Brain microvascular endothelial cell (primary cell): ENCODE measurements at regions not wholly inside any gene's neighbourhood (a gene's known extent, or its start where the extent isn't known, plus 50 kb on each side); places are given as distances from the start of the nearest gene placed in this dataset.

ENCODE experiments used
- DNase-seq: peaks from one replicate; pipeline ENCODE4 v3.0.0-alpha.2; 2020
- H3K27ac ChIP-seq: fragments of 250-450 bp; sonication (Bioruptor Pico); 2 replicates; pipeline ENCODE4 v1.5.1; 2020; ENCODE audit warnings: mild to moderate bottlenecking, moderate library complexity
- H3K27me3 ChIP-seq: fragments of 250-450 bp; sonication (Bioruptor Pico); replicated peaks from 2 replicates; pipeline ENCODE4 v1.5.1; 2020; ENCODE audit warnings: mild to moderate bottlenecking
- H3K36me3 ChIP-seq: fragments of 250-450 bp; sonication (Bioruptor Pico); replicated peaks from 2 replicates; pipeline ENCODE4 v1.5.1; 2020; ENCODE audit warnings: mild to moderate bottlenecking
- H3K4me3 ChIP-seq: 2 replicates; pipeline ENCODE4 v1.5.1; 2011; ENCODE audit warnings: low read depth, mild to moderate bottlenecking, control low read depth, low read length, moderate library complexity
- in situ Hi-C: cut with HindIII; loops from 2 replicates; pipeline ENCODE4 v1.10.0; 2017; ENCODE audit warnings: low sequenced_read_pairs, low pct_ligation_motif_present
- TF ChIP-seq, protein P1 (sequence below): IDR thresholded peaks from 2 replicates; pipeline ENCODE4 v1.5.1; 2011; ENCODE audit warnings: low read depth, mild to moderate bottlenecking, moderate library complexity, low read length, control low read depth, inconsistent platforms; ENCODE audit errors: missing control alignments

DNA sequence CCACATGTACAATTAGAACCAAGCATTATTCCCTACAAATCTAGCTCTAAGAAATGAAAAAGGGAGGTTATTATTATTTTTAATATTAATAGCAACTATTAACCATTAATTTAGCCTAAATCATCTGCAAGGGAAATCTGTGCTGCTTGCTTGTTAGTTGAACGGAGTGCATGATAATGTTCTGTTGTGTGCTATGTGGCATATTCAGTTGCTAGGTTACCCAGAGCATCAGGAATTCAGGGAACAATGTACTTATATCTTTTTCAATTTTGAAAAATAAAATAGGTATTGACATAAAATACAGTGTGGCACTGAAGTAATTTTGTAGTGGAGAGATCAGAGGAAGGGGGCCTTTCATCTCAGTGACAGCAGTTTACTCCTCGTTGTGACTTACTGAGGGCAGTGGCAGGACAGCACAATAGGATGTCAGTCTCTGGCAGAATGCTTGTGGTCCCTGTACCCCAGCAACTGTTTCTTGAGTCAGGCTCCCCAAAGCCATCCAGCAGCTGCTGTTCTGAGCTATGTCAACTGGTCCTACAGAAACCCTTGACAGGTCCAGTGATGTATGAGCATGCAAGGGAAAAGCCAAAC, 173.6 kb downstream of the TMEM161B start:
- TF ChIP-seq, protein P1, sequence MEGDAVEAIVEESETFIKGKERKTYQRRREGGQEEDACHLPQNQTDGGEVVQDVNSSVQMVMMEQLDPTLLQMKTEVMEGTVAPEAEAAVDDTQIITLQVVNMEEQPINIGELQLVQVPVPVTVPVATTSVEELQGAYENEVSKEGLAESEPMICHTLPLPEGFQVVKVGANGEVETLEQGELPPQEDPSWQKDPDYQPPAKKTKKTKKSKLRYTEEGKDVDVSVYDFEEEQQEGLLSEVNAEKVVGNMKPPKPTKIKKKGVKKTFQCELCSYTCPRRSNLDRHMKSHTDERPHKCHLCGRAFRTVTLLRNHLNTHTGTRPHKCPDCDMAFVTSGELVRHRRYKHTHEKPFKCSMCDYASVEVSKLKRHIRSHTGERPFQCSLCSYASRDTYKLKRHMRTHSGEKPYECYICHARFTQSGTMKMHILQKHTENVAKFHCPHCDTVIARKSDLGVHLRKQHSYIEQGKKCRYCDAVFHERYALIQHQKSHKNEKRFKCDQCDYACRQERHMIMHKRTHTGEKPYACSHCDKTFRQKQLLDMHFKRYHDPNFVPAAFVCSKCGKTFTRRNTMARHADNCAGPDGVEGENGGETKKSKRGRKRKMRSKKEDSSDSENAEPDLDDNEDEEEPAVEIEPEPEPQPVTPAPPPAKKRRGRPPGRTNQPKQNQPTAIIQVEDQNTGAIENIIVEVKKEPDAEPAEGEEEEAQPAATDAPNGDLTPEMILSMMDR, result no peak
- H3K36me3 ChIP-seq, result no peaks in the 10 kb centered on the region
- H3K27me3 ChIP-seq, result no peaks in the 10 kb centered on the region
- no peak overlapping the region for H3K27ac ChIP-seq
- in situ Hi-C loops, result no loop called here
- H3K4me3 ChIP-seq, result no peak overlapping the region
- DNase-seq, result no peak

DNA sequence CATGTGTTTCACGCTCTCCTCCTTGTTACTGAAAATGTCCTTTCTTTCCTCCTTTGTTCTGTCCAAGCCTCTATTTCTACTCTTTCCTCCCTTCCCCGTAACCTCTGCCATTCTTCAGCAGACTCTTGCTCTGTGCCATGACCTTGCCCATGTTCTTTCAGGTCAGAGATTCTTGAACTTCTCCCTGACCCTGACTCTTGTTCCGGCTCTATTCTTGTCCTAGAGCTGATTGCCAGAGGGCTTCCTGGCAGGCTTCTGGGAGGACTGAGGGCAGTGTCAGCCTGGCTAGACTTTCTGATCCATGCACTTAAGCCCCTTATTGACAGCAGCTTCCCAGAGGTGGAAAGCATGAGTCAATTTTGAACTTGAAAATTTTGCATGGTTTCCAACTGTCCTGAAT, 174.2 kb downstream of the TMEM161B start:
- in situ Hi-C loops, result no loop called here
- no peak overlapping the region for H3K4me3 ChIP-seq
- H3K27ac ChIP-seq, result no peak overlapping the region
- no peaks in the 10 kb centered on the region for H3K27me3 ChIP-seq
- DNase-seq, result no peak
- H3K36me3 ChIP-seq, result no peaks in the 10 kb centered on the region
- TF ChIP-seq, protein P1, result no peak

DNA sequence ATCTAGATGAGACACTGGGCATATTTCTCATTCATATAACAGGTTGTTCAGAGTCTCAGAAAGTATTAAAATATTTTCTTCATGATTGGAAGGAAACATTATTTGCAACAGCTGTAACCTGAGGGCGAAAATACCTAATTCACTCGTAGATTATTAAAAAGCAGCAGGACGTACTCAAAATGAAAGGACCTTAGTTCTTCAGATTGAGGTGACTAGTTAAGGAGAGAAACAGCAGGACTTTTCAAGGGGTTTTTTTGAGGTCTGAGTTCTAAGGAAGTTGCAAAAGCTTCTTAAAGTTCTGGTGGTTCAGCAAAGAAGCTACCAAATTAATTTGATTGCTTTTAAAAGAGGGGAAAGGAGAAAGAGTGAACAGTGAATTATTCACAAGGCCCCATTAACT, 174.9 kb downstream of the TMEM161B start:
- in situ Hi-C loops, result no loop called here
- TF ChIP-seq, protein P1, result no peak
- Histone ChIP-seq H3K4me3 (no peak overlapping the region), H3K36me3 (no peaks in the 10 kb centered on the region), H3K27me3 (no peaks in the 10 kb centered on the region), H3K27ac (no peak overlapping the region)
- DNase-seq, result no peak

DNA sequence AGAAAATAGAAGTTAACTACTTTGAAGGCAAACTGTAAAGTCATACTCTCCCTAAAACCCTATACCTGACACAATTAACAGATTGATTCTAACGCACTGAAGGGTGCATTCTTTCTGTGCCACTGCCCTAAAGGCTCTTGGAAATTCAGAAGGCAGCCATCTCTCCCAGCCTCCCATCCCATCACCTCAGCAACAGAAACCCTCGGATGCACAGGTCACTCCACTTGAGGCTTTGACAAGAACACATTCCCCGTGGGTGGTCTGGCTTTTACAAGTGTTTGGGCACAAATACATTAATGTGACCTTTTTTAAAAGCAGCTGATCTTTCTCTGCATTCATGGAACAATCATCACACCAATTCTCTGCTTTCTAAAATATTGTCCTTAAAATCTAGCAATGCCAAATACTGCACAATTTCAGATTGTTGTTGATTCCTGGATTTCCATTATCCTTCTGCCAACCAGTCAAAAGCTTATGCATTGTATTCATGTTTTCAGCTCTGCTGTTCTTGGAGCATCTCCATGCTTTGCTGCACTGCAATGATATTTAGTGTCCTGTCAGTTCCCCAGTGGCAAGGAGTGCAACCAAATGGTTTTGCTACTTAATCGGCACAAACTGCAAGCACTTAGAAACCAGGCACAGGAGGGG, 175.6 kb downstream of the TMEM161B start:
- H3K27me3 ChIP-seq, result no peaks in the 10 kb centered on the region
- H3K4me3 ChIP-seq, result no peak overlapping the region
- TF ChIP-seq, protein P1, result no peak
- no peak overlapping the region for H3K27ac ChIP-seq
- in situ Hi-C loops, result no loop called here
- no peak for DNase-seq
- H3K36me3 ChIP-seq, result no peaks in the 10 kb centered on the region

DNA sequence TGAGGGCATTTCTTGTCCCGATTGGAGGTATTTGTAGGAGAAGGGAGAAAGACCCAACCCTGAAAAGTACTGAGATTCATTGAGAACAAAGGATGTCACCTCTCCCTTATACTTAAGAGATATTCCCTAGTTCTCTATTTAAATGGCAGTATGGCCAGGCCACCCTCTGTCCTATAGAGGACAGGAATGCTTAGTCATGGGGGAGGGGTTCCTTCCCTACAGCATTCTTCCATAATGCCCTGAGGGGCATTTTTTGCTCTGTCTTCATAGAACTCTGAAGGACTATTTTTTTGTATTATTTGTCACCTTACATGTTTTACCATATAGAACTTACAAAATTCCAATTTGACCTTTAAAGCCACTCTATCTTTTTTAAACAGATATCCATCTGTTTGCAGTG, 176.3 kb downstream of the TMEM161B start:
- in situ Hi-C loops, result no loop called here
- DNase-seq, result no peak
- Histone ChIP-seq H3K27me3 (no peaks in the 10 kb centered on the region), H3K27ac (no peak overlapping the region), H3K36me3 (no peaks in the 10 kb centered on the region), H3K4me3 (no peak overlapping the region)
- TF ChIP-seq, protein P1, result no peak

DNA sequence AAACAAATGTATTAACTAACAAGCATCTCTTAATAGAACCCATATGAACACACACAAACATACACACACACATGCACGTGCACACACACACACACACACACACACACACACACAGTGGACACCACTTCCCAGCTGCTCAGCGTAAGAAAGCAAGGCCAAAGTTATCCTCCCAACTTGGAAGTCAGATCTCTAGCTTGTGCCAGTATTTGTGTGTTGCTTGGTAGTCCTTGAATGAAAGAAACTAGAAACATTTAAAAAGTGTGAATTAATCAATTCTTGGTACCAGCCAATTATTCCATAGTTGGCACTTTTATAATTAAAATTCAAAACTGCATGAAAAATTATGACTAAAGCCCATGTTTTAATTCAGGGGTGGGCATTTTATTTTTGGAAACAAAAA, 178.1 kb downstream of the TMEM161B start:
- H3K36me3 ChIP-seq, result no peaks in the 10 kb centered on the region
- no peaks in the 10 kb centered on the region for H3K27me3 ChIP-seq
- in situ Hi-C loops, result no loop called here
- no peak for DNase-seq
- TF ChIP-seq, protein P1, result no peak
- H3K27ac ChIP-seq, result no peak overlapping the region
- H3K4me3 ChIP-seq, result no peak overlapping the region
